ENCODE measurements at regions not wholly inside any gene's neighbourhood (a gene's known extent, or its start where the extent isn't known, plus 50 kb on each side); places are given as distances from the start of the nearest gene placed in this dataset.
A peak's percentile ranks its signal among the peaks of the same experiment; 100 is the strongest.

DNA sequence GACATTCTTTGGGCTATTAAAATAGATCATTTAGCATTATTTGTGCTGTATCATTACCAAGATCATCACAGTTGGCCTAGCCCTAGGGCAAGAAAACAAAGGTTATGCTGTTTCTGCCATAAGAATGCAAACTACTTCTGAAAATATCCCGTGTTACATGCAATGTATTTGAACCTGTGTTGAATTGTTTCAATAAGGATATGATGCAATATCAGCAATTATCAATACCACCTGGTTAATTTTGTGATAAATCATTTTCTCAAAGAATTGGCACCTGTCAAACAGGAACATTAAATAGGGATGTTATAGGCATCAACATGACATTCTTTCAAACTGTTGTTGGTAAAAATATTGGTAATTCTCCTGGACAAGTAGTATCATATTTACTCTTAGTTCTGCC is 2002.0 kb upstream of the CDH9 start:
- H3K27ac ChIP-seq (ENCODE audit: low read length): no peak overlapping the region
- H3K9me2 ChIP-seq (replicated peaks; ENCODE audit: insufficient read depth, low read length): no peaks in the 10 kb centered on the region
- H3K36me3 ChIP-seq (ENCODE audit: insufficient read depth, low read length): no peaks in the 10 kb centered on the region
- no peak overlapping the region for H3K4me2 ChIP-seq (ENCODE audit: low read depth, low read length, poor library complexity, severe bottlenecking)
- H3K4me3 ChIP-seq (ENCODE audit: low read length): no peak overlapping the region
- H3K4me1 ChIP-seq (ENCODE audit: low read length): no peaks in the 10 kb centered on the region
- H3K9ac ChIP-seq (ENCODE audit: low read length): no peak overlapping the region
- no peaks in the 10 kb centered on the region for H3K79me2 ChIP-seq (ENCODE audit: low read length)
- H3K9me3 ChIP-seq (ENCODE audit: low read length): peaks cover 9% of the 10 kb centered on the region
- no peaks in the 10 kb centered on the region for H3K27me3 ChIP-seq (ENCODE audit: low read length)
- H2AFZ ChIP-seq (ENCODE audit: low read length): no peak overlapping the region
- DNase-seq: no peak
- no peaks in the 10 kb centered on the region for H4K20me1 ChIP-seq (ENCODE audit: insufficient read depth, low read depth, low read length)

DNA sequence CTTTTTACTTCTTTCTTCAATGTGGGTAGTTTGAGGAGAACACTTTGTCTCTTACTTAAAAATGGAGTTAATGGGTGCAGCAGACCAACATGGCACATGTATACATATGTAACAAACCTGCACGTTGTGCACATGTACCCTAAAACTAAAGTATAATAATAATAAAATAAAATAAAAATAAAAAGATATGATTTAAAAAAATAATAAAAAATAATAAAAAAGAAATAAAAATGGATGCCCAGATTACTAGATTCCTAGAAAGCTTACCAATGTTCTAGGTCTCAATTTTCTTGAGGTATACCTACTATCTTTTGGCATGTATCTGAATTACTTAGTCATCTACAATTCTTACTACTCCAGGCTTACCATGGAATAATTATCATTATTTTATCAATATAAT is 2001.6 kb upstream of the CDH9 start:
- H4K20me1 ChIP-seq (ENCODE audit: insufficient read depth, low read depth, low read length): no peaks in the 10 kb centered on the region
- no peak overlapping the region for H3K9ac ChIP-seq (ENCODE audit: low read length)
- H3K4me1 ChIP-seq (ENCODE audit: low read length): no peaks in the 10 kb centered on the region

DNA sequence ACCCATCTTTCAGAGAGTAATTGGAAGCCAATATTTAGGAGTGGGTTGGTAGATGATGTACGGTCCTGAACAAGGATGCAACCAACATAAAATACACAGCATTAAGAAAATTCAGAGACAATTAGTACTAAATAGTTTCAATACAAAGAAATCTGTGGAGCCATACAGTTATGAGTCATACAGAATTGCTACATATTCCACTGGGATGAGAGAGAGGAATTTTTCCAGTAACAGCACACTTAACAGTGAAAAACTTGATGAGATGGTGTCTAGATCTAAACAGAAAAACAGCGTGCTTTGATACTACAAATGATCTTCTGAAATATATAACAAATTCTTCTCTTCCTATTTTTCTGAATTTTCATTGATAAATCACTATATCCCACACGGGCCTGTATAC is 1999.3 kb upstream of the CDH9 start:
- no peaks in the 10 kb centered on the region for H3K27me3 ChIP-seq (ENCODE audit: low read length)
- peaks cover 10% of the 10 kb centered on the region for H3K9me3 ChIP-seq (ENCODE audit: low read length)
- H3K9ac ChIP-seq (ENCODE audit: low read length): no peak overlapping the region
- H3K9me2 ChIP-seq (replicated peaks; ENCODE audit: insufficient read depth, low read length): no peaks in the 10 kb centered on the region
- H3K4me2 ChIP-seq (ENCODE audit: low read depth, low read length, poor library complexity, severe bottlenecking): no peak overlapping the region
- H3K4me3 ChIP-seq (ENCODE audit: low read length): no peak overlapping the region
- H3K4me1 ChIP-seq (ENCODE audit: low read length): no peaks in the 10 kb centered on the region
- no peaks in the 10 kb centered on the region for H3K36me3 ChIP-seq (ENCODE audit: insufficient read depth, low read length)
- no peaks in the 10 kb centered on the region for H4K20me1 ChIP-seq (ENCODE audit: insufficient read depth, low read depth, low read length)
- H3K79me2 ChIP-seq (ENCODE audit: low read length): no peaks in the 10 kb centered on the region
- H3K27ac ChIP-seq (ENCODE audit: low read length): no peak overlapping the region
- no peak for DNase-seq
- H2AFZ ChIP-seq (ENCODE audit: low read length): no peak overlapping the region

More for the DNA sequence above, 2001.6 kb upstream of the CDH9 start:
- no peak for DNase-seq
- Histone ChIP-seq H2AFZ (ENCODE audit: low read length) (no peak overlapping the region), H3K27ac (ENCODE audit: low read length) (no peak overlapping the region), H3K36me3 (ENCODE audit: insufficient read depth, low read length) (no peaks in the 10 kb centered on the region), H3K4me2 (ENCODE audit: low read depth, low read length, poor library complexity, severe bottlenecking) (no peak overlapping the region), H3K27me3 (ENCODE audit: low read length) (no peaks in the 10 kb centered on the region), H3K9me2 (replicated peaks; ENCODE audit: insufficient read depth, low read length) (no peaks in the 10 kb centered on the region), H3K79me2 (ENCODE audit: low read length) (no peaks in the 10 kb centered on the region), H3K9me3 (ENCODE audit: low read length) (peaks cover 11% of the 10 kb centered on the region), H3K4me3 (ENCODE audit: low read length) (no peak overlapping the region)

DNA sequence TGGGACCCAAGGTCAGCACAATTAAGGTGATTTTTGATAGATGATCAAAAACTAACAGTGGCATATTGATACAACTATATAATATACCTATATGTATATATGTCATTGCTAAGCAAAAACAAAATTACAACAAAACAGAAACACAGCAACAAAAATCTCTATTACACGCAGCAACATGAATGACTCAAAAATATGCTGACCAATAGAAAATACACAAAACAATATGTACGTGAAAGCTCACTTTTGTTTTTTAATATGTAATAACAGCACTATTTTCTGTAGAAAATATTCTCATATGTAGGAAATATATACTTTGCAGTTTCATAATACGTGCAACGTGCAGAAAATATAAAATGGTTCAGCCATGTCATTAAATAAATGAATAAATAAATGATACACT is 1985.7 kb upstream of the CDH9 start:
- Histone ChIP-seq H3K36me3 (ENCODE audit: insufficient read depth, low read length) (no peaks in the 10 kb centered on the region), H3K9me2 (replicated peaks; ENCODE audit: insufficient read depth, low read length) (no peaks in the 10 kb centered on the region), H2AFZ (ENCODE audit: low read length) (no peak overlapping the region), H3K9me3 (ENCODE audit: low read length) (peaks cover 14% of the 10 kb centered on the region), H3K4me1 (ENCODE audit: low read length) (no peaks in the 10 kb centered on the region), H3K9ac (ENCODE audit: low read length) (no peak overlapping the region), H3K27me3 (ENCODE audit: low read length) (no peaks in the 10 kb centered on the region), H4K20me1 (ENCODE audit: insufficient read depth, low read depth, low read length) (no peaks in the 10 kb centered on the region), H3K4me2 (ENCODE audit: low read depth, low read length, poor library complexity, severe bottlenecking) (no peak overlapping the region), H3K4me3 (ENCODE audit: low read length) (no peak overlapping the region), H3K79me2 (ENCODE audit: low read length) (no peaks in the 10 kb centered on the region), H3K27ac (ENCODE audit: low read length) (no peak overlapping the region)
- no peak for DNase-seq

DNA sequence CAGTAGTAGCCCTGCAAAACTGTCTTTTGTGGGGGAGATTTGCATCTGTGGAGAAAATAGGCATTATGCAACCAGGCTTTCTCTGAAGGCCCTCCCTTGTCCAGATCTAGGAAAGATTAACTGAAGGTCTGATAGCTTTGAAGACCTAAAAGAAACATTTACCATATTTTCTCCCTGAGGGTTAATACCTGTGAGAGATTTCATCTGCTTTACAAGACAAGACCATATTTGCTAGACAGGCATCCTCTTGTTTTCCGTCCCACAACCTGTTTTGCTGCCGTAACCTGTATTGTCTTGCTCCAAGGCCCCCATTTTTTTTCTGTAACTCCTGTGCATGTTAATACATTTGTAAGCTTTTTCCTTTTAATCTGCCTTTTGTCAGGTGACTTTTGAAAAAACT is 1985.2 kb upstream of the CDH9 start:
- no peaks in the 10 kb centered on the region for H3K9me2 ChIP-seq (replicated peaks; ENCODE audit: insufficient read depth, low read length)
- no peak overlapping the region for H3K4me2 ChIP-seq (ENCODE audit: low read depth, low read length, poor library complexity, severe bottlenecking)
- DNase-seq: no peak
- H3K4me1 ChIP-seq (ENCODE audit: low read length): no peaks in the 10 kb centered on the region
- H3K27ac ChIP-seq (ENCODE audit: low read length): no peak overlapping the region
- H3K9me3 ChIP-seq (ENCODE audit: low read length): peaks cover 14% of the 10 kb centered on the region
- no peak overlapping the region for H3K9ac ChIP-seq (ENCODE audit: low read length)
- no peaks in the 10 kb centered on the region for H3K79me2 ChIP-seq (ENCODE audit: low read length)
- H3K27me3 ChIP-seq (ENCODE audit: low read length): no peaks in the 10 kb centered on the region
- H4K20me1 ChIP-seq (ENCODE audit: insufficient read depth, low read depth, low read length): no peaks in the 10 kb centered on the region
- no peak overlapping the region for H3K4me3 ChIP-seq (ENCODE audit: low read length)
- no peak overlapping the region for H2AFZ ChIP-seq (ENCODE audit: low read length)
- H3K36me3 ChIP-seq (ENCODE audit: insufficient read depth, low read length): no peaks in the 10 kb centered on the region

DNA sequence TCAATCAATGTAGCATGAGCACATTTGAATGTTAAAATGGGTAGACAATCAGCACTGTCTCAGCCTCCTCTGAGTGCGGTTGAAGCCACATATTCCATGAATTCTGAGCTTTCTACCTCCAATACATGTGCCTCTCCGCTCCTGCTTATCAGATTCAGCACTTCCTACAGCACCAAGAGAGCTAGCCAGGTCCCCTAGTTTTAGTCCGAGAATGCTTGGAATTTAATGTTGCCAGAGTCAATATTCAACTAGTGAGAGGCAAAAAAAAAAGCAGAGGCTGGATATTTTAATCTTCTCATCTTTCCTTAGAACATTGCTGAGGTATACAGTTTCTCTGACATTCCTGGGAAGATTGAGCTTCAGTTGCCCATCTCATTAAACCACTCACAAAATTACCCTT is 1979.1 kb upstream of the CDH9 start:
- H3K9me3 ChIP-seq (ENCODE audit: low read length): peaks cover 10% of the 10 kb centered on the region
- no peaks in the 10 kb centered on the region for H3K36me3 ChIP-seq (ENCODE audit: insufficient read depth, low read length)
- H3K4me3 ChIP-seq (ENCODE audit: low read length): no peak overlapping the region
- H4K20me1 ChIP-seq (ENCODE audit: insufficient read depth, low read depth, low read length): no peaks in the 10 kb centered on the region
- H3K4me1 ChIP-seq (ENCODE audit: low read length): no peaks in the 10 kb centered on the region
- no peaks in the 10 kb centered on the region for H3K79me2 ChIP-seq (ENCODE audit: low read length)
- no peak for DNase-seq
- H3K9me2 ChIP-seq (replicated peaks; ENCODE audit: insufficient read depth, low read length): no peaks in the 10 kb centered on the region
- no peaks in the 10 kb centered on the region for H3K27me3 ChIP-seq (ENCODE audit: low read length)
- no peak overlapping the region for H3K9ac ChIP-seq (ENCODE audit: low read length)
- no peak overlapping the region for H3K4me2 ChIP-seq (ENCODE audit: low read depth, low read length, poor library complexity, severe bottlenecking)
- H3K27ac ChIP-seq (ENCODE audit: low read length): no peak overlapping the region
- H2AFZ ChIP-seq (ENCODE audit: low read length): no peak overlapping the region

DNA sequence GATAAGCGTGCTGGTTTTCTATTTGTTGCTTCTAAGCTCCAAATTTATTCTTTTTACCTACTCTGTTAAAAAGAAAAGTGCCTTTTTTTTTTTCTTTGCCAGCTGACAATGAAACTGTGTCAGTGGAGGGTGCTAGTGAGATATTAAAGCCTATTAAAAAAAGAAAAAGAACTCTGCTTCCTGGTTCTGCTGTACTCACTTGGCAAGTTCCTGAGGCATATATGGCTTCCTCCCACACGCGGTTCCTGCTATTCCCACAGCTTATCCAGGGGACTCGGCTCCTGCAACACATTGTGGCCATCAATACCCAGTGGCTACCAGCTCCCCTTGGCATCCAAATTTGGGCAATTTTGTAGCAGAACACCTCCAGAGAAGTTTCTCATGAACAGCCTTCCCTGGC is 1977.7 kb upstream of the CDH9 start:
- H3K27ac ChIP-seq (ENCODE audit: low read length): no peak overlapping the region
- no peak overlapping the region for H2AFZ ChIP-seq (ENCODE audit: low read length)
- peaks cover 7% of the 10 kb centered on the region for H3K9me3 ChIP-seq (ENCODE audit: low read length)
- no peak for DNase-seq
- no peaks in the 10 kb centered on the region for H3K9me2 ChIP-seq (replicated peaks; ENCODE audit: insufficient read depth, low read length)
- H3K4me3 ChIP-seq (ENCODE audit: low read length): no peak overlapping the region
- no peaks in the 10 kb centered on the region for H3K79me2 ChIP-seq (ENCODE audit: low read length)
- H3K9ac ChIP-seq (ENCODE audit: low read length): no peak overlapping the region
- no peaks in the 10 kb centered on the region for H3K4me1 ChIP-seq (ENCODE audit: low read length)
- no peaks in the 10 kb centered on the region for H3K36me3 ChIP-seq (ENCODE audit: insufficient read depth, low read length)
- H3K4me2 ChIP-seq (ENCODE audit: low read depth, low read length, poor library complexity, severe bottlenecking): no peak overlapping the region
- H4K20me1 ChIP-seq (ENCODE audit: insufficient read depth, low read depth, low read length): no peaks in the 10 kb centered on the region
- H3K27me3 ChIP-seq (ENCODE audit: low read length): no peaks in the 10 kb centered on the region

DNA sequence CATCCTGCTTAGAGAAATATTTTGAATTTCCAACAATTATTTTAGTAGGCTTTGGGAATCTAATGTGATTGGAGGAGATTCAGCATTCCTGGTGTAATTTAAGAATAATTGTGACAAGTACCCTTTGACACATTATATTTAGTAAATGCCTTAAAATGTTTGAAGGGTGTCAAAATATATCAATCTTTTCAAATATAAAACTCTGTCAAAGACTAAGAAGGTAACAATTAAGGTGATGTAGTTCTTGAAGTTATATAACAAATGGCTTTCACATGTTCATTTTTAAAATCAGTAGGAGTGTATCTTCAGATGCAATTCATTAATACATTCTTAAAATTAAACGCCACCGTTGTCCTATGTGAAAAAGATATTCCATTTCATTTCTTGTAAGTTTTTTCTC is 1977.1 kb upstream of the CDH9 start:
- no peaks in the 10 kb centered on the region for H3K36me3 ChIP-seq (ENCODE audit: insufficient read depth, low read length)
- peaks cover 5% of the 10 kb centered on the region; the same call in 1 of the 2 replicates for H3K9me3 ChIP-seq (ENCODE audit: low read length)
- no peaks in the 10 kb centered on the region for H3K9me2 ChIP-seq (replicated peaks; ENCODE audit: insufficient read depth, low read length)
- no peaks in the 10 kb centered on the region for H3K79me2 ChIP-seq (ENCODE audit: low read length)
- no peak overlapping the region for H2AFZ ChIP-seq (ENCODE audit: low read length)
- no peak overlapping the region for H3K9ac ChIP-seq (ENCODE audit: low read length)
- no peaks in the 10 kb centered on the region for H3K4me1 ChIP-seq (ENCODE audit: low read length)
- no peak for DNase-seq
- no peaks in the 10 kb centered on the region for H4K20me1 ChIP-seq (ENCODE audit: insufficient read depth, low read depth, low read length)
- H3K27ac ChIP-seq (ENCODE audit: low read length): no peak overlapping the region
- H3K4me3 ChIP-seq (ENCODE audit: low read length): no peak overlapping the region
- H3K27me3 ChIP-seq (ENCODE audit: low read length): no peaks in the 10 kb centered on the region
- no peak overlapping the region for H3K4me2 ChIP-seq (ENCODE audit: low read depth, low read length, poor library complexity, severe bottlenecking)

DNA sequence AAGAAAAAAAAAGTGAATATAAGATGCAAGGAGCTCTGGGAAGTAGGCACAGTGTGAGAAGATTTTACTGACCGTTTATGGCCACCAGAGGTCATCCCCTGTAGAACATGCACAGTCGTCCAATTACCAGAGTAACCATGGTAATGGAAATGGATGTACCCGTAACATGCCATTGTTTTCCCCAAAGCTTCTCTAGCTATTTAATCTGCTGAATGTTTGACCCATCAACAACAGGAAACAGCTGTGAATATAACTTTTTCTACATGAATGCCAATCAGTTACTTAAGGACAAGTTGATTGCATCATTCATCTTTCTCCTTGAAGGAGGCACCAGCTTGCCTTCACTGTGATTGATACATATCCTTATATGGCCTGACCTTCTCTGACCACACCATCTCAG is 1967.0 kb upstream of the CDH9 start:
- Histone ChIP-seq H3K9me3 (ENCODE audit: low read length) (peaks cover 9% of the 10 kb centered on the region; the same call in 1 of the 2 replicates), H3K27me3 (ENCODE audit: low read length) (no peaks in the 10 kb centered on the region), H3K4me3 (ENCODE audit: low read length) (no peak overlapping the region), H3K4me2 (ENCODE audit: low read depth, low read length, poor library complexity, severe bottlenecking) (no peak overlapping the region), H3K4me1 (ENCODE audit: low read length) (no peaks in the 10 kb centered on the region), H3K9me2 (replicated peaks; ENCODE audit: insufficient read depth, low read length) (no peaks in the 10 kb centered on the region), H3K79me2 (ENCODE audit: low read length) (no peaks in the 10 kb centered on the region), H4K20me1 (ENCODE audit: insufficient read depth, low read depth, low read length) (no peaks in the 10 kb centered on the region), H3K36me3 (ENCODE audit: insufficient read depth, low read length) (no peaks in the 10 kb centered on the region), H3K27ac (ENCODE audit: low read length) (no peak overlapping the region), H3K9ac (ENCODE audit: low read length) (no peak overlapping the region), H2AFZ (ENCODE audit: low read length) (no peak overlapping the region)
- peak; percentile 43 for DNase-seq

Data from Karpas-422 (cell line).